ENCODE measurements at regions not wholly inside any gene's neighbourhood (a gene's known extent, or its start where the extent isn't known, plus 50 kb on each side); places are given as distances from the start of the nearest gene placed in this dataset.

GRCh38 chr9:108688676-108689075 lies 167.1 kb downstream of the ACTL7B start:
- no peak for DNase-seq
- Histone ChIP-seq H3K27me3 (no peaks in the 10 kb centered on the region), H3K9me3 (no peaks in the 10 kb centered on the region), H3K36me3 (no peaks in the 10 kb centered on the region), H3K4me3 (no peak overlapping the region), H3K4me1 (no peaks in the 10 kb centered on the region), H3K27ac (no peak overlapping the region)
- TF ChIP-seq CTCF (IDR thresholded peaks at IDR 0.05) (no peak), POLR2A (IDR thresholded peaks at IDR 0.05) (no peak)

GRCh38 chr9:108688051-108688450 lies 167.7 kb downstream of the ACTL7B start:
- Histone ChIP-seq H3K27me3 (no peaks in the 10 kb centered on the region), H3K4me1 (no peaks in the 10 kb centered on the region), H3K27ac (no peak overlapping the region), H3K36me3 (no peaks in the 10 kb centered on the region), H3K4me3 (no peak overlapping the region), H3K9me3 (no peaks in the 10 kb centered on the region)
- no peak for TF ChIP-seq POLR2A (IDR thresholded peaks at IDR 0.05)
- TF ChIP-seq CTCF (IDR thresholded peaks at IDR 0.05), result no peak
- no peak for DNase-seq

GRCh38 chr9:108687006-108687987 lies 168.5 kb downstream of the ACTL7B start:
- Histone ChIP-seq H3K36me3 (no peaks in the 10 kb centered on the region), H3K4me3 (no peak overlapping the region), H3K9me3 (no peaks in the 10 kb centered on the region), H3K27me3 (no peaks in the 10 kb centered on the region), H3K27ac (no peak overlapping the region), H3K4me1 (no peaks in the 10 kb centered on the region)
- no peak for DNase-seq
- TF ChIP-seq POLR2A (IDR thresholded peaks at IDR 0.05), result no peak
- no peak for TF ChIP-seq CTCF (IDR thresholded peaks at IDR 0.05)

- no peak for TF ChIP-seq POLR2A (IDR thresholded peaks at IDR 0.05)
- TF ChIP-seq CTCF (IDR thresholded peaks at IDR 0.05), result no peak
- Histone ChIP-seq H3K4me3 (no peak overlapping the region), H3K9me3 (no peaks in the 10 kb centered on the region), H3K27me3 (no peaks in the 10 kb centered on the region), H3K36me3 (no peaks in the 10 kb centered on the region), H3K27ac (no peak overlapping the region), H3K4me1 (no peaks in the 10 kb centered on the region)
- DNase-seq, result no peak
Observed at GRCh38 chr9:108684288-108685025, 171.3 kb downstream of the ACTL7B start.

- DNase-seq, result no peak
- Histone ChIP-seq H3K4me1 (no peaks in the 10 kb centered on the region), H3K9me3 (no peaks in the 10 kb centered on the region), H3K27me3 (no peaks in the 10 kb centered on the region), H3K27ac (no peak overlapping the region), H3K36me3 (no peaks in the 10 kb centered on the region), H3K4me3 (no peak overlapping the region)
- TF ChIP-seq CTCF (IDR thresholded peaks at IDR 0.05) (no peak), POLR2A (IDR thresholded peaks at IDR 0.05) (no peak)
Observed at GRCh38 chr9:108683245-108683644, 172.5 kb downstream of the ACTL7B start.
